Caco-2 (cell line): ENCODE measurements at regions not wholly inside any gene's neighbourhood (a gene's known extent, or its start where the extent isn't known, plus 50 kb on each side); places are given as distances from the start of the nearest gene placed in this dataset.

ENCODE experiments used
- BruUV-seq: library from RNA; stranded (reverse); fragments of 400-500 nt; replicated peaks from 2 replicates; lab custom pipeline; 2021; lab: Mats Ljungman, UMichigan
- CTCF ChIA-PET: fragments of 300-600 bp; sonication (Branson Sonifier 250); formaldehyde crosslinking; loops from one replicate; lab custom pipeline; 2022; ENCODE audit warnings: antibody characterized with exemption; lab: Charles Lee
- POLR2A ChIA-PET: fragments of 300-600 bp; sonication (Branson Sonifier 250); formaldehyde crosslinking; loops from one replicate; lab custom pipeline; 2022; ENCODE audit warnings: antibody characterized with exemption; lab: Charles Lee
- DNase-seq, 2 experiments: peaks; one replicate each; pipeline versions ENCODE4 v3.0.0 to v3.0.0-alpha.2; 2020 to 2022
- H3K27me3 ChIP-seq: replicated peaks from 2 replicates; pipeline ENCODE4 v1.6.0; 2011; ENCODE audit warnings: low read length; ENCODE audit not compliant: control insufficient read depth, insufficient read depth
- H3K36me3 ChIP-seq: 2 replicates; pipeline ENCODE4 v1.5.1; 2011; ENCODE audit warnings: low read length; ENCODE audit not compliant: control insufficient read depth, insufficient read depth
- H3K4me1 ChIP-seq: fragments of 250-450 bp; sonication (Bioruptor Pico); 2 replicates; pipeline ENCODE4 v1.5.1; 2020; ENCODE audit warnings: mild to moderate bottlenecking
- H3K4me3 ChIP-seq: 2 replicates; pipeline ENCODE4 v1.5.1; 2011; ENCODE audit warnings: low read depth, mild to moderate bottlenecking, control low read depth, low read length
- H3K9me3 ChIP-seq: fragments of 250-450 bp; sonication (Bioruptor Pico); 2 replicates; pipeline ENCODE4 v1.5.1; 2020; ENCODE audit warnings: mild to moderate bottlenecking, moderate library complexity
- H3K27ac Mint-ChIP-seq: one replicate; pipeline ENCODE4 v1.8.0; 2022; ENCODE audit warnings: mixed read lengths; ENCODE audit not compliant: unreplicated experiment
- H3K27me3 Mint-ChIP-seq: one replicate; pipeline ENCODE4 v1.8.0; 2022; ENCODE audit warnings: mixed read lengths; ENCODE audit not compliant: insufficient read depth, unreplicated experiment
- H3K36me3 Mint-ChIP-seq: one replicate; pipeline ENCODE4 v1.8.0; 2022; ENCODE audit warnings: mild to moderate bottlenecking, mixed read lengths; ENCODE audit not compliant: insufficient read depth, unreplicated experiment
- H3K4me1 Mint-ChIP-seq: one replicate; pipeline ENCODE4 v1.8.0; 2022; ENCODE audit warnings: low read depth, mixed read lengths; ENCODE audit not compliant: unreplicated experiment
- H3K4me3 Mint-ChIP-seq: one replicate; pipeline ENCODE4 v1.8.0; 2022; ENCODE audit warnings: mild to moderate bottlenecking, moderate library complexity, mixed read lengths; ENCODE audit not compliant: unreplicated experiment
- H3K9me3 Mint-ChIP-seq: one replicate; pipeline ENCODE4 v1.8.0; 2022; ENCODE audit warnings: mixed read lengths; ENCODE audit not compliant: unreplicated experiment
- CTCF ChIP-seq, 2 experiments: fragments of 200-600 bp in 1 of 2; IDR thresholded peaks; 1 replicate in 1 of 2; 2 replicates in 1 of 2; pipeline versions ENCODE4 v1.5.1 to v1.8.0; 2011 to 2022; ENCODE audit warnings: antibody characterized with exemption in 1 of 2, control low read depth in 1 of 2, inconsistent platforms in 1 of 2, low read depth in 1 of 2, low read length in 1 of 2, mild to moderate bottlenecking in 1 of 2, moderate library complexity in 1 of 2; ENCODE audit not compliant: insufficient read depth in 1 of 2, severe bottlenecking in 1 of 2, unreplicated experiment in 1 of 2
- intact Hi-C: fragments of 100-400 bp; cut with micrococcal nuclease; formaldehyde crosslinking; loops from one replicate; pipeline ENCODE4 v1.10.0; 2022; ENCODE audit not compliant: unreplicated experiment

GRCh38 chr18:27493182-27493581 lies 308.1 kb upstream of the CHST9 start:
- ChIA-PET POLR2A (no interaction called here), CTCF (no interaction called here)
- Mint-ChIP-seq H3K4me3 (no peak overlapping the region), H3K9me3 (no peaks in the 10 kb centered on the region), H3K36me3 (no peaks in the 10 kb centered on the region), H3K27me3 (no peaks in the 10 kb centered on the region), H3K4me1 (peaks cover 5% of the 10 kb centered on the region), H3K27ac (no peak overlapping the region)
- no TSS peak for BruUV-seq
- H3K4me3 ChIP-seq, result no peak overlapping the region
- intact Hi-C loops, result no loop called here
- no peak for DNase-seq
- peaks cover 1% of the 10 kb centered on the region; the same call in 1 of the 2 replicates for H3K4me1 ChIP-seq
- no peak for TF ChIP-seq CTCF (IDR thresholded peaks at IDR 0.05; ENCODE audit: insufficient read depth in 1 of 2, low read depth in 1 of 2, low read length in 1 of 2, severe bottlenecking in 1 of 2, unreplicated experiment in 1 of 2)
- H3K27me3 ChIP-seq, result no peaks in the 10 kb centered on the region
- H3K36me3 ChIP-seq, result no peaks in the 10 kb centered on the region
- no peaks in the 10 kb centered on the region for H3K9me3 ChIP-seq

GRCh38 chr18:27491772-27492171 lies 306.7 kb upstream of the CHST9 start:
- CTCF ChIA-PET, result no interaction called here
- BruUV-seq, result no TSS peak
- Mint-ChIP-seq H3K36me3 (no peaks in the 10 kb centered on the region), H3K4me1 (peaks cover 5% of the 10 kb centered on the region), H3K9me3 (no peaks in the 10 kb centered on the region), H3K4me3 (no peak overlapping the region), H3K27me3 (no peaks in the 10 kb centered on the region), H3K27ac (no peak overlapping the region)
- no peaks in the 10 kb centered on the region for H3K9me3 ChIP-seq
- H3K36me3 ChIP-seq, result no peaks in the 10 kb centered on the region
- H3K4me3 ChIP-seq, result no peak overlapping the region
- no peak for DNase-seq
- no peaks in the 10 kb centered on the region for H3K27me3 ChIP-seq
- H3K4me1 ChIP-seq, result peaks cover 6% of the 10 kb centered on the region; the same call in 1 of the 2 replicates
- TF ChIP-seq CTCF (IDR thresholded peaks at IDR 0.05; ENCODE audit: insufficient read depth in 1 of 2, low read depth in 1 of 2, low read length in 1 of 2, severe bottlenecking in 1 of 2, unreplicated experiment in 1 of 2), result no peak
- intact Hi-C loops, result no loop called here
- POLR2A ChIA-PET, result no interaction called here

GRCh38 chr18:27483276-27483675 lies 298.2 kb upstream of the CHST9 start:
- ChIA-PET POLR2A (no interaction called here), CTCF (no interaction called here)
- H3K36me3 ChIP-seq, result no peaks in the 10 kb centered on the region
- H3K36me3 Mint-ChIP-seq, result no peaks in the 10 kb centered on the region
- H3K27me3 ChIP-seq, result no peaks in the 10 kb centered on the region
- no peaks in the 10 kb centered on the region for H3K9me3 ChIP-seq
- DNase-seq, result peak in 1 of 2 experiments; percentile 3
- H3K27me3 Mint-ChIP-seq, result no peaks in the 10 kb centered on the region
- peaks cover 12% of the 10 kb centered on the region; the same call in 1 of the 2 replicates for H3K4me1 ChIP-seq
- BruUV-seq, result no TSS peak
- no peak overlapping the region for H3K4me3 Mint-ChIP-seq
- H3K27ac Mint-ChIP-seq, result peak overlapping the region; percentile 16
- H3K4me3 ChIP-seq, result no peak overlapping the region
- no peaks in the 10 kb centered on the region for H3K9me3 Mint-ChIP-seq
- intact Hi-C loops, result no loop called here
- TF ChIP-seq CTCF (IDR thresholded peaks at IDR 0.05; ENCODE audit: insufficient read depth in 1 of 2, low read depth in 1 of 2, low read length in 1 of 2, severe bottlenecking in 1 of 2, unreplicated experiment in 1 of 2), result no peak
- peaks cover 21% of the 10 kb centered on the region for H3K4me1 Mint-ChIP-seq
